ENCODE measurements at regions not wholly inside any gene's neighbourhood (a gene's known extent, or its start where the extent isn't known, plus 50 kb on each side); places are given as distances from the start of the nearest gene placed in this dataset.

- DNase-seq (ENCODE audit: low spot score): no peak
- H3K9me3 Mint-ChIP-seq (ENCODE audit: low read depth): peaks cover 2% of the 10 kb centered on the region
Measured at GRCh38 chr1:189432753-189433152, 1044.9 kb downstream of the BRINP3 start.

GRCh38 chr1:189434461-189434860 is 1043.2 kb downstream of the BRINP3 start:
- Mint-ChIP-seq H3K27ac (ENCODE audit: unreplicated experiment) (no peak overlapping the region), H3K4me3 (ENCODE audit: unreplicated experiment) (no peak overlapping the region), H3K27me3 (ENCODE audit: low read depth) (no peaks in the 10 kb centered on the region), H3K4me1 (ENCODE audit: low read depth) (peaks cover 3% of the 10 kb centered on the region), H3K36me3 (ENCODE audit: low read depth) (peaks cover 2% of the 10 kb centered on the region), H3K9me3 (ENCODE audit: low read depth) (peaks cover 2% of the 10 kb centered on the region)
- DNase-seq (ENCODE audit: low spot score): no peak
- no peak for TF ChIP-seq CTCF (IDR thresholded peaks at IDR 0.05)

More at GRCh38 chr1:189432753-189433152, 1044.9 kb downstream of the BRINP3 start:
- H3K27me3 Mint-ChIP-seq (ENCODE audit: low read depth): no peaks in the 10 kb centered on the region
- H3K27ac Mint-ChIP-seq (ENCODE audit: unreplicated experiment): no peak overlapping the region
- H3K4me3 Mint-ChIP-seq (ENCODE audit: unreplicated experiment): no peak overlapping the region
- TF ChIP-seq CTCF (IDR thresholded peaks at IDR 0.05): no peak
- peaks cover 2% of the 10 kb centered on the region for H3K36me3 Mint-ChIP-seq (ENCODE audit: low read depth)
- peaks cover 3% of the 10 kb centered on the region for H3K4me1 Mint-ChIP-seq (ENCODE audit: low read depth)

DNA sequence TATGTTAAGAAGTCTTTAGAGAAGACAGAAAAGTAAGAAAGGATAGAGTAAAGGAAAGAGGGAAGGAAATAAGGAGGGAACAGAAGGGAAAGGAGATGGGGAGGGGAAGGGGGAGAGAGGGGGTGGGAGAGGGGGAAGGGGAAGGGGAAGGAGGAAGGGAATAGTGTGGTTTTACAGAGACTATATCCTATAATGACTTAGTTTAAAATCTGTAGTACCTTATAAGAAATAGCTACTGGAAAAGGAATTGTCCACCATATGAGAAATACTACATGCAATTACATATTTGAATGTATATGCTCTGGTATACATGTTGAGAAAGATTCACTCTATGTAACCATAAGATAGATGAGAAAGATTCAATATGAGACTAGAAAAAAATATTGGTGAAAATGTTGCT is 1042.3 kb downstream of the BRINP3 start:
- no peak for DNase-seq (ENCODE audit: low spot score)
- Mint-ChIP-seq H3K27ac (ENCODE audit: unreplicated experiment) (no peak overlapping the region), H3K27me3 (ENCODE audit: low read depth) (no peaks in the 10 kb centered on the region), H3K36me3 (ENCODE audit: low read depth) (peaks cover 2% of the 10 kb centered on the region), H3K4me3 (ENCODE audit: unreplicated experiment) (no peak overlapping the region), H3K9me3 (ENCODE audit: low read depth) (peaks cover 2% of the 10 kb centered on the region), H3K4me1 (ENCODE audit: low read depth) (peaks cover 3% of the 10 kb centered on the region)
- no peak for TF ChIP-seq CTCF (IDR thresholded peaks at IDR 0.05)

DNA sequence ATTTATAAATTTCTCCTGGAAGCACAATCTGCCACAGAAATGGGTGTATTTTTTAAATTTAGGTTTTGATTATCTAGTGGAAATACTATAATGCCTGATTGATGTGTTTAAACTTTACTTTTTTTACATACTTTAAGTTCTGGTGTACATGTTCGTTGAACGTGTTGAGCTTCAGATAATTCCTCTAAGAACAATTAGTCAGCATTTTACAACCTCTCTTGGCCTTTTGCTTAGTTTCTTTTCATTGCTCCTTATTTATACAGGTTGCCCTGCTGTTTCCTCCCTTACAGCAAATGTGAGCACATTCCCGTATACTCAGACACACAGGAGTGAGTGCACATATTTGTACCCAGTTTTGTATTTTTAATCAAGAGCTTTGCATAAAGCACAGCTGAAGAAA is 1038.9 kb downstream of the BRINP3 start:
- peaks cover 2% of the 10 kb centered on the region for H3K9me3 Mint-ChIP-seq (ENCODE audit: low read depth)
- no peak overlapping the region for H3K4me3 Mint-ChIP-seq (ENCODE audit: unreplicated experiment)
- peaks cover 3% of the 10 kb centered on the region for H3K4me1 Mint-ChIP-seq (ENCODE audit: low read depth)
- H3K27ac Mint-ChIP-seq (ENCODE audit: unreplicated experiment): no peak overlapping the region
- peaks cover 2% of the 10 kb centered on the region for H3K36me3 Mint-ChIP-seq (ENCODE audit: low read depth)
- TF ChIP-seq CTCF (IDR thresholded peaks at IDR 0.05): no peak
- no peak for DNase-seq (ENCODE audit: low spot score)
- H3K27me3 Mint-ChIP-seq (ENCODE audit: low read depth): peaks cover 2% of the 10 kb centered on the region

DNA sequence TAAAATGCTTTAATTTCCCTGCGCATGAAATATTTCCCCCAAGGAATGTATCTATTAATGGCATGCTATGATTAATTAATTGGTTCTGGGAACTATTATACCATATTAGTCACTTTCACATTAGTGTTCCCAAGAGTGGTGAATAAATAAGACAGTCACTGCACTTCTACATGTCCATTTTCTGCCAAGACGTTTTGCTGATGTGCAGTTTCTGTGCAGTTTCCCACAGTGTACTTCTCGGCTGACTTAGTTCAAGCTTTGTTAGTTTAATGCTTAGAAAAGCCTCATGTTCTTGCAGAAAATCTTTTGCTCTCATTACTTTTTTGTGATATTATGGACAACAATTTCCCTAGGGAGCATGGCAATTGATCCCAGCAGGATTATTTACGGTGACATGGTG is 1014.5 kb downstream of the BRINP3 start:
- no peaks in the 10 kb centered on the region for H3K27me3 Mint-ChIP-seq (ENCODE audit: low read depth)
- H3K4me1 Mint-ChIP-seq (ENCODE audit: low read depth): no peaks in the 10 kb centered on the region
- TF ChIP-seq CTCF (IDR thresholded peaks at IDR 0.05): no peak
- H3K27ac Mint-ChIP-seq (ENCODE audit: unreplicated experiment): no peak overlapping the region
- no peaks in the 10 kb centered on the region for H3K36me3 Mint-ChIP-seq (ENCODE audit: low read depth)
- H3K4me3 Mint-ChIP-seq (ENCODE audit: unreplicated experiment): no peak overlapping the region
- no peak for DNase-seq (ENCODE audit: low spot score)
- peaks cover 2% of the 10 kb centered on the region for H3K9me3 Mint-ChIP-seq (ENCODE audit: low read depth)

Data from chondrocyte (in vitro differentiated cells).